ENCODE measurements at regions not wholly inside any gene's neighbourhood (a gene's known extent, or its start where the extent isn't known, plus 50 kb on each side); places are given as distances from the start of the nearest gene placed in this dataset.

- TF ChIP-seq CTCF (IDR thresholded peaks at IDR 0.05; ENCODE audit: insufficient read depth, low read length, poor library complexity, severe bottlenecking) (no peak), EZH2phosphoT487 (conservative IDR thresholded peaks at IDR 0.05; ENCODE audit: low read length) (no peak)
Measured at GRCh38 chr1:80244372-80244771, 1237.8 kb upstream of the ADGRL4 start.

All from SU-DHL-6 (cell line).